Mammary epithelial cell (primary cell): ENCODE measurements at regions not wholly inside any gene's neighbourhood (a gene's known extent, or its start where the extent isn't known, plus 50 kb on each side); places are given as distances from the start of the nearest gene placed in this dataset.

ENCODE experiments used
- EZH2 ChIP-seq: IDR thresholded peaks from 2 replicates; pipeline ENCODE4 v1.6.1; 2012; ENCODE audit warnings: low read length, inconsistent platforms, borderline replicate concordance
- TF ChIP-seq, protein P1 (sequence below), 2 donors: IDR thresholded peaks in 1 of 2; conservative IDR thresholded peaks in 1 of 2; 2 replicates each; pipeline ENCODE4 v1.5.1; 2011 to 2012; ENCODE audit warnings: inconsistent platforms in 2 of 2, low read length in 2 of 2, mild to moderate bottlenecking in 2 of 2, control low read depth in 1 of 2, low read depth in 1 of 2; ENCODE audit not compliant: insufficient read depth in 1 of 2; ENCODE audit errors: extremely low read depth in 1 of 2

DNA sequence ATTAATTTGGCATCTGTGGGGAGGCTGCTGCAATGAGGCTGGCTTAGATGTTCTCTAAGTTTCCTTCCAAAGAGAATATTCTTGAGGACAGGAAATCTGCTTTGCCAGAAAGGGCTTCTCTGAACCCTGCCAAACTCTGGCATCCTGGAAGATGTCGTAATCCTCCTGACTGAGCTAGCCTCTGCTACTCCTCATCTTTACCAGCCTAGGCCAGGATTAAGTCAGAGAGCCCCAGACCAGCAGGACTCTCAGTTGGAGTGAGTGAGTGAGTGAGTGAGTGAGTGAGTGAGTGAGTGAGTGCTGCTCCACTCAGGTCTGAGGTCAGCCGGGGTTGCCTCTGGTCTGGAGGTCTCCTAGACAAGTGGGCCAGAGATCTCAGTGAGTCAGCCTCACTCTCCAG is 104.9 kb upstream of the SOD3 start:
- TF ChIP-seq, protein P1, sequence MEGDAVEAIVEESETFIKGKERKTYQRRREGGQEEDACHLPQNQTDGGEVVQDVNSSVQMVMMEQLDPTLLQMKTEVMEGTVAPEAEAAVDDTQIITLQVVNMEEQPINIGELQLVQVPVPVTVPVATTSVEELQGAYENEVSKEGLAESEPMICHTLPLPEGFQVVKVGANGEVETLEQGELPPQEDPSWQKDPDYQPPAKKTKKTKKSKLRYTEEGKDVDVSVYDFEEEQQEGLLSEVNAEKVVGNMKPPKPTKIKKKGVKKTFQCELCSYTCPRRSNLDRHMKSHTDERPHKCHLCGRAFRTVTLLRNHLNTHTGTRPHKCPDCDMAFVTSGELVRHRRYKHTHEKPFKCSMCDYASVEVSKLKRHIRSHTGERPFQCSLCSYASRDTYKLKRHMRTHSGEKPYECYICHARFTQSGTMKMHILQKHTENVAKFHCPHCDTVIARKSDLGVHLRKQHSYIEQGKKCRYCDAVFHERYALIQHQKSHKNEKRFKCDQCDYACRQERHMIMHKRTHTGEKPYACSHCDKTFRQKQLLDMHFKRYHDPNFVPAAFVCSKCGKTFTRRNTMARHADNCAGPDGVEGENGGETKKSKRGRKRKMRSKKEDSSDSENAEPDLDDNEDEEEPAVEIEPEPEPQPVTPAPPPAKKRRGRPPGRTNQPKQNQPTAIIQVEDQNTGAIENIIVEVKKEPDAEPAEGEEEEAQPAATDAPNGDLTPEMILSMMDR (conservative IDR thresholded peaks at IDR 0.05 in 1 of 2, IDR thresholded peaks at IDR 0.05 in 1 of 2; ENCODE audit: extremely low read depth in 1 of 2, insufficient read depth in 1 of 2, low read depth in 1 of 2, low read length in 2 of 2), result no peak
- TF ChIP-seq EZH2, result no peak
